ENCODE measurements at regions not wholly inside any gene's neighbourhood (a gene's known extent, or its start where the extent isn't known, plus 50 kb on each side); places are given as distances from the start of the nearest gene placed in this dataset.
"Not testable (repeated sequence)": the region's sequence is repeated elsewhere in the genome, so short reads cannot be mapped to it uniquely, and the experiment has no call there.

DNA sequence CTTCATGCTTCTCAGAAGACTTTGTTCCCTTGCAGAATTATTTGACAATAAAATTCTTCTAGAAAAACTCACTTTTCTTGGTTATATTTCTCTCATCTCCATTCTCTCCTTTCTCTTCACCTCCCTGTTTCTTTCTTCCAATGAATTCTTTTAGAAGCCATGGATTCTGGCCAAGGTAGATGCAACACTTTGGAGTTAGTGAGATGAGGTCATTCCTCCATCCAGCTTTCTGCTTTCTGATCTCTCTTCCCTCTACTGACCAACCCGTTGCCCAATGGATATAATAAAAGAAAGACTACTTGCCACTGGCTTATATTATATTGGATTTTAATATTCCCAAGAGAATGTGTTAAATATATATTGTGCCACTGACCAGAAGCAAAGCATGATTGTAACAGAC, 88.9 kb upstream of the KIF2A start:
- H3K27me3 ChIP-seq (replicated peaks; ENCODE audit: insufficient read depth, low read length); DNase-seq; H3K27ac ChIP-seq (ENCODE audit: low read length); H3K9ac ChIP-seq (ENCODE audit: low read length); H3K4me2 ChIP-seq (ENCODE audit: low read depth, low read length); H3K4me1 ChIP-seq (ENCODE audit: low read length); H2AFZ ChIP-seq (ENCODE audit: low read length); H3K36me3 ChIP-seq (replicated peaks; ENCODE audit: insufficient read depth, low read length); H3K9me2 ChIP-seq (replicated peaks; ENCODE audit: insufficient read depth, low read length); H3F3A ChIP-seq (ENCODE audit: insufficient read depth, low read length); H3K79me2 ChIP-seq (ENCODE audit: low read length); H3K9me3 ChIP-seq (replicated peaks; ENCODE audit: insufficient read depth, low read length); H3K4me3 ChIP-seq (ENCODE audit: low read length); H4K20me1 ChIP-seq (ENCODE audit: insufficient read depth, low read length): not testable (repeated sequence)

DNA sequence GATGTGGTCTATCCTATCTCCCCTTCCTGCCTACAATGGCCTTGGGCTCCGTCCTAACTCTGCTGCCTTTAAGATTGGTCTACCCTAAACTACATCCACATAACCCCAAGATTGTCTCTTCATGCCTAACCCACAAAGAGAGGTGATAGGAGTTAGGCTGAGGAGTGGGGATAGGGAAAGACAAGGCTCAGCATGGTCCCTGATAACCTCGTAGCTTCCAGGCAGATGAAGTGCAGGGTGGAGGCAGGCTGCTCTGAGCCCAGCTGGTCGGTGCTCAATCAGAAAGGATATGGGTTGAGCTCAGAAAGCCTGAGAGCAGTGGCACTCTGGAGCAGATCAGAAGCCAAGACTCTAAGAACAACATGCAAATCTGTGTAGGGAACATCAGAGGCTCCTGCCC, 87.1 kb upstream of the KIF2A start:
- H3K4me3 ChIP-seq (ENCODE audit: low read length); DNase-seq; H4K20me1 ChIP-seq (ENCODE audit: insufficient read depth, low read length): not testable (repeated sequence)

DNA sequence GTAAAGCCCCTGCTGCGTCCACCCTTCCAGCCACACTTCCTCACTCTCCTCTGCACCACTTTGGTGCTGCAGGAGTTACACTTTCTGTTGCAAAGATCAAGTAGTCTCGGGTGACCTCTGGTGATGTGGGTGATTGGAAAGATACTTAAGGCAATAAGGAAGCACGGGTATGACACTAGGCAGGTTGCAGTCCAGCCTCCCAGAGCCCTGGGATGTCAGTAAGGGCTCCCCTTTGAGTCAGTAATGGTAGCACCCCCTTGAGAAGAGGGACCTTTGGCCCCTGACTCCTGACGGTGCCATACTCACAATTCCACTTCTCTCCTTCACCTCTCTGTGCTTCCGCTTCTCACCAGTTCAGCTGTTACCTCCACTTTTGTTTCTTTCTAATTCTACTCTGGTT, 84.1 kb upstream of the KIF2A start:
- not testable (repeated sequence) for H3K9me3 ChIP-seq (replicated peaks; ENCODE audit: insufficient read depth, low read length); H3K36me3 ChIP-seq (replicated peaks; ENCODE audit: insufficient read depth, low read length); H4K20me1 ChIP-seq (ENCODE audit: insufficient read depth, low read length); DNase-seq; H3F3A ChIP-seq (ENCODE audit: insufficient read depth, low read length); H3K4me1 ChIP-seq (ENCODE audit: low read length); H3K79me2 ChIP-seq (ENCODE audit: low read length); H3K27me3 ChIP-seq (replicated peaks; ENCODE audit: insufficient read depth, low read length); H2AFZ ChIP-seq (ENCODE audit: low read length); H3K4me2 ChIP-seq (ENCODE audit: low read depth, low read length); H3K9ac ChIP-seq (ENCODE audit: low read length); H3K9me2 ChIP-seq (replicated peaks; ENCODE audit: insufficient read depth, low read length); H3K27ac ChIP-seq (ENCODE audit: low read length); H3K4me3 ChIP-seq (ENCODE audit: low read length)

More for the DNA sequence above, 87.1 kb upstream of the KIF2A start:
- not testable (repeated sequence) for H3K9me3 ChIP-seq (replicated peaks; ENCODE audit: insufficient read depth, low read length); H3K36me3 ChIP-seq (replicated peaks; ENCODE audit: insufficient read depth, low read length); H3K9me2 ChIP-seq (replicated peaks; ENCODE audit: insufficient read depth, low read length); H3K4me1 ChIP-seq (ENCODE audit: low read length); H3K9ac ChIP-seq (ENCODE audit: low read length); H3K27me3 ChIP-seq (replicated peaks; ENCODE audit: insufficient read depth, low read length); H2AFZ ChIP-seq (ENCODE audit: low read length); H3F3A ChIP-seq (ENCODE audit: insufficient read depth, low read length); H3K27ac ChIP-seq (ENCODE audit: low read length); H3K4me2 ChIP-seq (ENCODE audit: low read depth, low read length); H3K79me2 ChIP-seq (ENCODE audit: low read length)

DNA sequence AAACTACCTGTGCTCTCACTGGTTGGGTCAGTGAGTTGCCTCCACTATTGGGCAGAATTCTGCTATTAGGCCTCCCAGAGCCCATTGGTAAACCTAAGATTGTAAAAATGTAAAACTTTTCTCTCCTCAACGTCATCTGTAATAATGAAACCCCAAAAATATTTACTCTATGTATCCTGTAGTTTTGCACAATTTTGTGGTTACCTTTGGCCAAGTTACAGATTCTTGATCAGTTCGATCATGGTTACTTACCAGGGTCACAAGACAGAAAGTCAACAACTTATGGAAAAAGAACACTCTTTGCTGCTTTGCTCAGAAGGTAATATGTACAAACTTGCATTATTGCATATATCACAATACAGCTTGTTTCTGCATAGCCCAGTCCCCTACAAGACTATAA, 83.7 kb upstream of the KIF2A start:
- not testable (repeated sequence) for DNase-seq; H3K4me1 ChIP-seq (ENCODE audit: low read length); H3K9ac ChIP-seq (ENCODE audit: low read length); H3K36me3 ChIP-seq (replicated peaks; ENCODE audit: insufficient read depth, low read length); H3K79me2 ChIP-seq (ENCODE audit: low read length); H3K9me3 ChIP-seq (replicated peaks; ENCODE audit: insufficient read depth, low read length); H3K4me3 ChIP-seq (ENCODE audit: low read length); H4K20me1 ChIP-seq (ENCODE audit: insufficient read depth, low read length); H3K27ac ChIP-seq (ENCODE audit: low read length); H3F3A ChIP-seq (ENCODE audit: insufficient read depth, low read length); H3K4me2 ChIP-seq (ENCODE audit: low read depth, low read length); H3K9me2 ChIP-seq (replicated peaks; ENCODE audit: insufficient read depth, low read length); H3K27me3 ChIP-seq (replicated peaks; ENCODE audit: insufficient read depth, low read length); H2AFZ ChIP-seq (ENCODE audit: low read length)

DNA sequence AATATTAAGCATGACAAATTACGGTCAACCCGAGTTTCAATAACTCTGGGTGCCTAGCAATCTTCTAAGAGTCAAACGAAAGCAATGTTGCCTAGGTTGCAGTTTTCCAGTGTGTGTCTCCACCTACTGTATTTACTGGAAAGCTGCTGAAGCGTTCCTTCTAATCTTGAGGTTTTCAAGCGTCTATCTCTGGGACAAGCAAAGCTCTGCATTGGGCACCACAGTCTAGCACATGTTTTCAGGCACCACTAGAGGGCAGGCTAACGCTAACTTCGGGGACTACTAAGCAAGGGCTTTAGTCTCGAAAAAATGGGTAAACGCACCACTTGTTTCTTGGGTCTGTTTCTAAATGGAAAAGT, 82.7 kb upstream of the KIF2A start:
- not testable (repeated sequence) for H3F3A ChIP-seq (ENCODE audit: insufficient read depth, low read length); H2AFZ ChIP-seq (ENCODE audit: low read length); DNase-seq; H3K9me3 ChIP-seq (replicated peaks; ENCODE audit: insufficient read depth, low read length); H3K4me1 ChIP-seq (ENCODE audit: low read length); H3K27me3 ChIP-seq (replicated peaks; ENCODE audit: insufficient read depth, low read length); H3K79me2 ChIP-seq (ENCODE audit: low read length); H3K27ac ChIP-seq (ENCODE audit: low read length); H3K9ac ChIP-seq (ENCODE audit: low read length); H3K9me2 ChIP-seq (replicated peaks; ENCODE audit: insufficient read depth, low read length); H4K20me1 ChIP-seq (ENCODE audit: insufficient read depth, low read length); H3K36me3 ChIP-seq (replicated peaks; ENCODE audit: insufficient read depth, low read length); H3K4me2 ChIP-seq (ENCODE audit: low read depth, low read length)
- TF ChIP-seq, protein P1, sequence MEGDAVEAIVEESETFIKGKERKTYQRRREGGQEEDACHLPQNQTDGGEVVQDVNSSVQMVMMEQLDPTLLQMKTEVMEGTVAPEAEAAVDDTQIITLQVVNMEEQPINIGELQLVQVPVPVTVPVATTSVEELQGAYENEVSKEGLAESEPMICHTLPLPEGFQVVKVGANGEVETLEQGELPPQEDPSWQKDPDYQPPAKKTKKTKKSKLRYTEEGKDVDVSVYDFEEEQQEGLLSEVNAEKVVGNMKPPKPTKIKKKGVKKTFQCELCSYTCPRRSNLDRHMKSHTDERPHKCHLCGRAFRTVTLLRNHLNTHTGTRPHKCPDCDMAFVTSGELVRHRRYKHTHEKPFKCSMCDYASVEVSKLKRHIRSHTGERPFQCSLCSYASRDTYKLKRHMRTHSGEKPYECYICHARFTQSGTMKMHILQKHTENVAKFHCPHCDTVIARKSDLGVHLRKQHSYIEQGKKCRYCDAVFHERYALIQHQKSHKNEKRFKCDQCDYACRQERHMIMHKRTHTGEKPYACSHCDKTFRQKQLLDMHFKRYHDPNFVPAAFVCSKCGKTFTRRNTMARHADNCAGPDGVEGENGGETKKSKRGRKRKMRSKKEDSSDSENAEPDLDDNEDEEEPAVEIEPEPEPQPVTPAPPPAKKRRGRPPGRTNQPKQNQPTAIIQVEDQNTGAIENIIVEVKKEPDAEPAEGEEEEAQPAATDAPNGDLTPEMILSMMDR (IDR thresholded peaks at IDR 0.05; ENCODE audit: low read length): peak; percentile 14
- H3K4me3 ChIP-seq (ENCODE audit: low read length): 0 out of 2 replicates have a peak overlapping the region, but pooled peaks have one; percentile 50
